ENCODE measurements at regions not wholly inside any gene's neighbourhood (a gene's known extent, or its start where the extent isn't known, plus 50 kb on each side); places are given as distances from the start of the nearest gene placed in this dataset.

DNA sequence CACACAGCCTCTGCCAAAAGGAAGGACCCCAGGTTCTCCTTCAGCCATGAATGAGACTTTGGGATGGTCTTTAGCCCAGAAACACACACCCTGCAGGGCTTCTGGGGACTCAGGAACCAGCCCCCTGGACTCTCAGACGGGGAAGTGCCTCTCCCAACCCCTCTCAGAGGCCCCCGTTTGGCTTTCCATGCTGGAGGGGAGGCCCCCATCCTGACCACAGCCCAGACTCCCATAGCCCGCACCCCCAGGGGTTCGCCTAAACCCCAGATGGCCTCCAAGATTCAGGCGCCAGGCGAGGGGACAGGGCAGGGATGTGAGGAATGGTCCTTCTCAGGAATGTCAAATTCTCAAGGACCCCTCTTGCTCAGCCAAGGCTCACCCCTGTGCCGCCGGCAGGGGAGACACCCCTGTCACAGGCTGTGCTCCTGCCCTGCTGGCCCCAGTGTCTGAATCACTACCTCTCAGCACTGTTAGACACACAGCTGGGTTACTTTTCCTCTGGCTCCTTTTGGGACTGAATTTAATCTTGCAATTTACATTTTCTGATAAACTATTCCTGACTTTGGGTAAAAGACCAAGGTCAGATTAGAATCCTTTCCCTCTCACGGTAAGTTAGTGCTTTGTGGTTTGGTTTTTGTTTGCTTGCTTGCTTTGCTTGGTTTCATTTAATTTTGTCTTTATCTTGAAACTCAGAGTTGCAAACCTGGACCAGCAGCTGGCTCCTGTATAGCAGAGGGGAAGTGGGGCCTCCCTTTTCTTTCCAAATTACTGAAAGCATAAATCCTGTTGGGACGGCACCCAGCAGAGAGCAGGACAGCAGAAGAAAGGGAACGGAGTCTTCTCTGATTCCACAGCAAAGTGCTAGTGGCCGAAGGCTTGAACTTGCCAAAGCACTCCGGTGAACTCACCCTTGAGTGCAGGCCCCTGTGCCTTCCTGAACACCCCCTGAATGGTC is 198.9 kb upstream of the RAB6C start:
- no peak overlapping the region for H3K9ac ChIP-seq
- H3K36me3 ChIP-seq (ENCODE audit: insufficient read depth): no peaks in the 10 kb centered on the region
- no peak overlapping the region for H3K4me3 ChIP-seq (IDR thresholded peaks at IDR 0.05; ENCODE audit: insufficient read depth, low read depth, low read length)
- H3K4me1 ChIP-seq (ENCODE audit: low read depth, poor library complexity, severe bottlenecking): no peaks in the 10 kb centered on the region
- no peaks in the 10 kb centered on the region for H4K20me1 ChIP-seq (ENCODE audit: insufficient read depth)
- H2AFZ ChIP-seq (ENCODE audit: low read depth): no peak overlapping the region
- no peak for TF ChIP-seq CTCF (conservative IDR thresholded peaks at IDR 0.05; ENCODE audit: low read depth, low read length)
- H3K4me2 ChIP-seq: no peak overlapping the region
- no peaks in the 10 kb centered on the region for H3K27me3 ChIP-seq (ENCODE audit: insufficient read depth, low read depth)
- no peaks in the 10 kb centered on the region for H3K79me2 ChIP-seq (ENCODE audit: insufficient read depth, low read depth)
- no peak overlapping the region for H3K27ac ChIP-seq

GRCh38 chr2:129781749-129782632 is 197.5 kb upstream of the RAB6C start:
- no peak overlapping the region for H3K27ac ChIP-seq
- H2AFZ ChIP-seq (ENCODE audit: low read depth): no peak overlapping the region
- H3K79me2 ChIP-seq (ENCODE audit: insufficient read depth, low read depth): no peaks in the 10 kb centered on the region
- H3K27me3 ChIP-seq (ENCODE audit: insufficient read depth, low read depth): no peaks in the 10 kb centered on the region
- TF ChIP-seq CTCF (conservative IDR thresholded peaks at IDR 0.05; ENCODE audit: low read depth, low read length): no peak
- H4K20me1 ChIP-seq (ENCODE audit: insufficient read depth): no peaks in the 10 kb centered on the region
- no peak overlapping the region for H3K4me3 ChIP-seq (IDR thresholded peaks at IDR 0.05; ENCODE audit: insufficient read depth, low read depth, low read length)
- no peaks in the 10 kb centered on the region for H3K36me3 ChIP-seq (ENCODE audit: insufficient read depth)
- H3K9ac ChIP-seq: no peak overlapping the region
- H3K4me1 ChIP-seq (ENCODE audit: low read depth, poor library complexity, severe bottlenecking): no peaks in the 10 kb centered on the region
- no peak overlapping the region for H3K4me2 ChIP-seq

GRCh38 chr2:129782633-129782990 is 196.9 kb upstream of the RAB6C start:
- no peak overlapping the region for H3K9ac ChIP-seq
- no peak overlapping the region for H2AFZ ChIP-seq (ENCODE audit: low read depth)
- H3K4me3 ChIP-seq (IDR thresholded peaks at IDR 0.05; ENCODE audit: insufficient read depth, low read depth, low read length): no peak overlapping the region
- H3K27me3 ChIP-seq (ENCODE audit: insufficient read depth, low read depth): no peaks in the 10 kb centered on the region
- H3K36me3 ChIP-seq (ENCODE audit: insufficient read depth): no peaks in the 10 kb centered on the region
- TF ChIP-seq CTCF (conservative IDR thresholded peaks at IDR 0.05; ENCODE audit: low read depth, low read length): no peak
- H3K79me2 ChIP-seq (ENCODE audit: insufficient read depth, low read depth): no peaks in the 10 kb centered on the region
- H3K4me2 ChIP-seq: no peak overlapping the region
- H3K27ac ChIP-seq: no peak overlapping the region
- no peaks in the 10 kb centered on the region for H4K20me1 ChIP-seq (ENCODE audit: insufficient read depth)
- no peaks in the 10 kb centered on the region for H3K4me1 ChIP-seq (ENCODE audit: low read depth, poor library complexity, severe bottlenecking)

- Histone ChIP-seq H3K27ac (no peak overlapping the region), H3K4me3 (IDR thresholded peaks at IDR 0.05; ENCODE audit: insufficient read depth, low read depth, low read length) (no peak overlapping the region), H4K20me1 (ENCODE audit: insufficient read depth) (no peaks in the 10 kb centered on the region), H3K36me3 (ENCODE audit: insufficient read depth) (no peaks in the 10 kb centered on the region), H3K27me3 (ENCODE audit: insufficient read depth, low read depth) (no peaks in the 10 kb centered on the region), H3K4me1 (ENCODE audit: low read depth, poor library complexity, severe bottlenecking) (no peaks in the 10 kb centered on the region), H2AFZ (ENCODE audit: low read depth) (no peak overlapping the region), H3K9ac (no peak overlapping the region), H3K4me2 (no peak overlapping the region), H3K79me2 (ENCODE audit: insufficient read depth, low read depth) (no peaks in the 10 kb centered on the region)
- TF ChIP-seq CTCF (conservative IDR thresholded peaks at IDR 0.05; ENCODE audit: low read depth, low read length): no peak
These were observed 195.0 kb upstream of the RAB6C start for GRCh38 chr2:129784486-129784885.

Measured in KMS-11 (cell line).